ENCODE measurements at regions not wholly inside any gene's neighbourhood (a gene's known extent, or its start where the extent isn't known, plus 50 kb on each side); places are given as distances from the start of the nearest gene placed in this dataset.
"Not testable (repeated sequence)": the region's sequence is repeated elsewhere in the genome, so short reads cannot be mapped to it uniquely, and the experiment has no call there.

DNA sequence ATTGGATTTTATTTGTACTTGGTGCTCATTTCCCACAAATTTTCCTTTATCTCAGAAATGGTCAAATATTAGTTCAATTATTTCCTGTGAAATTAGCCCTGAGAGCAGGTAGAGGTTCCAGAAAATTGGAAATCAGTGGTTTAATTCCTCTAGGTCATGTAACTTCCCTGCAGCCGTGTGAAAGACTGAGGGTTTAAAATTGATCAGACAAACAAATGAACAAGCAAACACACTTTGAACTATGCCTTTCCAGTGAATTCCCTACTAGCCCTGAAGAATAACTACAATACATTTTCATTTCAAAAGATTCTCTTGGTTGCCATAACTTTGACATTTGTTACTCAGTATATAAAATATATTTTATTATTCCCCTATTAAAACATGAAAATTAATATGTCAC lies 1116.7 kb downstream of the REEP3 start:
- intact Hi-C loops (cut with micrococcal nuclease) = no loop called here

DNA sequence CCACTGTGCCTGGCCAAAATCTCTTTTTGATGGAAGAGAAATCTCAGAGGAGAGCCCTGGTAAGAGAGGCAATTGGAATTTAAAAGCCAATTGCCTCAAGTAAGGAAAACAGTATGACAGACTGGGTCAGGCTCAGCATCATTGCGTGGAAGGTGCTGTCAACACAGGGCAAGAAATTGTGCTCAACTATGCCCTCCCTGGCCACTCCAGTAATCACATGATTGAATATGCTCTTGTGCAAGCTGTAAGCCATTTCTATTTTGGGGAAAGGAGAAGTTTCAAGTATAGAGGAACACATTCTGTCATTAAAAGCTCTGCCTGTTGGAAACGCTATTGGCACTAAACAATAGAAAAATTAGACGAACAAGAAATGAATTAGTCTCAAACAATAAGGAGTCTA lies 1127.7 kb downstream of the REEP3 start:
- intact Hi-C loops (cut with micrococcal nuclease) = no loop called here

DNA sequence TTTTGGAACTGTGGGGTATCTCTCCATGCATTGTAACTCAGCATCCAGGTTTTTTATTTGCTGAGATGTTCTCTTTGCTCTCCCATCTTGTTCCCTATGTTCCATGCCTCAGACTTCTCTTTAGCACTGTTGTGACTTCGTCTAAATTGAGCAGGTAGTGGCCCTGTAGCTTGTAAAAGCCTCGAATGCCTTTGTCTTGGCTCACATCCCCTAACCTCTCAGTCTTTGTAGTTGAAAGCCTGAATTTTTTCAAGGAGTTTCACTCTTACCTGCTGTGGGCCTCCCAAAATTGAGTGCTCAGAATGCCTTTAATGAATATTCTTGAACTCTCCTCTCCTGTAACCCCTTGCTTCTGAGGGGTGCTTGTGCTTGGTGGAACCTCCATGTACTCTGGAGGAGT lies 1137.3 kb downstream of the REEP3 start:
- intact Hi-C loops (cut with micrococcal nuclease) = no loop called here

DNA sequence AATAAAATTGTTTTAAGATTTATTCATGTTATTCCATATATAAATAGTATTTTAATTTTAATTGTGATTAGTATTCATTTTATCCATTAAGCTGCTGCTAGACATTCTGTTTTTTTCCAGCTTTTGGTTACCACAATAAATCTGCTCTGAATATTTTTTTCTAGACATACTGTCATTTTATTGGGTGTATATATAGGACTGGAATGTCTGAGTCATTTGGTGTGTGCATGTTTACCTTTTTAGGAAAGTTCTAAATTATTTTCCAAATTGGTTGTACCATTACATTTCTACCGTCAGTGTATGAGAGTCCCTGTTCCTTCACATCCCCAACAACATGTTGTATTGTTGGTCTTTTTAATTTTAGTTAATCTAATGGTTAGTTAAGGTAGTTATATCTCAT lies 1138.1 kb downstream of the REEP3 start:
- intact Hi-C loops (cut with micrococcal nuclease) = no loop called here

DNA sequence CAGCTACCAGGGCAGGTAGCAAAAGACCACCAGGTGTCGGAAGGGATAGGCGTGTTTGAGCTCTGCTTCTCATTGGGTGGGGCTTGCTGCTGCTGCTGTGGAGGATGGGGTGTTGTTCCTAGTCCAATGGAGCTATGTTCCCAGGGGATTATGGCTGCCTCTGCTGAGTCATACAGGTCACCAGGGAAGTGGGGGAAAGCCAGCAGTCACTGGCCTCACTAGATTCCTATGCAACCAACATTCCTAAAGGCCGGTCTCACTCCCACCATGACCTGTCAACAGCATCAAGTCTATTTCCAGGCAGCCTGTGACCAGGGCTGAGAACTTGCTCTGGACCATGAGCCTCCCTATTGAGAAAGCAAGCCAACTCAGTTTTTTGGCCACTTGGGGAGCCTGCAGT lies 1160.8 kb downstream of the REEP3 start:
- intact Hi-C loops (cut with micrococcal nuclease) = no loop called here

DNA sequence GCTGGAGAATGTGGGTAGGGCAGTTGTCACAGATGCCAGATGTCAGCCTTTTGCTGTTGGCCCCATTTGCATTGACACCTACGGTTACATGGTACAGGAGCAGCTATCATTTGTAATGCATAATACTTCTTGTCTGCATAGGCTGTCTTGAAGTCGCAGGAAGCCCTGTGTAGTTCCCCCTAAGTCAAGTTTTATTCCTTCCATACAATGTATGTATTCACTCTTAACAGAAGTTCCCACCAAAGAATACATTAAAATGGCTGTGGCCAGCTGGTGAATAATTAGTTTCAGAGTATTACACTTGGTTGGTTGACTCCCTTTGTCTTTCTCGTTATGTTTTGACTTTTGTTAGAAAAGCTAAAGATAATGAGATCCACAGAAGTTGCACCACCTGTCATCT lies 1169.0 kb downstream of the REEP3 start:
- intact Hi-C loops (cut with micrococcal nuclease) = no loop called here

DNA sequence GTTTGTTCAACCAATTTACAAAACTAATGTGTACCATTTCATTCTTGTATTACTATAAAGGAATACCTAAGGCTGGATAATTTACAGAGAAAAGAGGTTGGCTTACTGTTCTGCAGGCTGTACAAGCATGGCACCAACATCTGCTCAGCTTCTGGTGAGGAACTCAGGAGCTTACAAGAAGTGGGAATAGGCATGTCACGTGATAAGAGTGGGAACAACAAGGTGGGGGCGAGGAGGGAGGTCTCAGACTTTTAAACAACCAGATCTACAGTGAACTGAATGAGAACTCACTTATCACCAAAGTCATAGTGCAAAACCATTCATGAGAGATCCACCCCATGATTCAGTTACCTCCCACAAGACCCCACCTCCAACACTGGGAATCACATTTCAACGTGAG lies 1178.0 kb downstream of the REEP3 start:
- intact Hi-C loops (cut with micrococcal nuclease) = no loop called here

DNA sequence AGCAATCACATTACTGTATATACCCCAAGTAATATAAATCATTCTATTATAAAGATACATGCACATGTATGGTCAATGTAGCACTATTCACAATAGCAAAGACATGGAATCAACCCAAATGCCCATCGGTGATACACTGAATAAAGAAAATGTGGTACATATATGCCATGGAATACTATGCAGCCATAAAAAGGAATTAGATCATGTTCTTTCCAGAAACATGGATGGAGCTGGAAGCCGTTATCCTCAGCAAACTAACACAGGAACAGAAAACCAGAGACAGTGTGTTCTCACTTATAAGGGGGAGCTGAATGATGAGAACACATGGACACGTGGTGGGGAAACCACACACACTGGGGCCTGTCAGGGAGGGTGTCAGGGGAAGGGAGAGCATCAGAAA lies 1180.9 kb downstream of the REEP3 start:
- intact Hi-C loops (cut with micrococcal nuclease) = not testable (repeated sequence)

DNA sequence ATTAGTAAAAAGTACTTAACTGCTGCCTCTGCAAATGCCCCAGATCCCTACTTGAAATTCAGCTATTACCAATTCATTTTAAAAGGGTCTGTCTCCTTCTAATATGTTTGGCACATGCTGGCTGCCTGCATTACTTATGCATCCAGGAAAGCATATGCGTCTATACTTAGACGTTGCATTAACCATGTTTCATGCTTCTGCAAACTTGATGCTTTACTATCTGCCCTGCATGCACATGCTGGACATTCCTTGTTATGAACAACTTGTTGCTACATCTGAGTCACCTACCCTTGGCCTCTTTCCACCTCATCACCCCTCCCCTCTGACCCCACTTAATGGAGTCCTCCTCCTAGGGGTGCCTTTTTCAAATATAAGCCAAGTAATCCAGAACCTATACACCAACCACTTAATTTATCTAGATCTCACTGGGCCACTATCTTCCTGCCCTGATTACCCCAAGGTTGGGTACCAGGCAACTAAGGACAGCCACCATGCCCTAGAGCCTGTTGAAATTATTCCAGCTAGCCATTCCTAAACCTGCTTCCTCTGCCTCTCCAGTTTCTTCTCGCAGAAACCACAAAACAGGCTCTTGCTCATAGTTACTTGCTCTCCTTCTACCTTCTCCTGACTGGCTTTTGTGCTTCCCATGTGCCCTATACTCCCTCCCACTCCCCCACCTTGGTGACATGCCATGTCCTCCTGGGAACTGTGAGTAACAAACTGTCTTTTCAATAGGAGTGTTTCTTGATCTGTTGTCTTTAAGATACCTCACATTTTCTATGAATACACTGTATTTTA lies 1187.9 kb downstream of the REEP3 start:
- intact Hi-C loops (cut with micrococcal nuclease) = no loop called here

DNA sequence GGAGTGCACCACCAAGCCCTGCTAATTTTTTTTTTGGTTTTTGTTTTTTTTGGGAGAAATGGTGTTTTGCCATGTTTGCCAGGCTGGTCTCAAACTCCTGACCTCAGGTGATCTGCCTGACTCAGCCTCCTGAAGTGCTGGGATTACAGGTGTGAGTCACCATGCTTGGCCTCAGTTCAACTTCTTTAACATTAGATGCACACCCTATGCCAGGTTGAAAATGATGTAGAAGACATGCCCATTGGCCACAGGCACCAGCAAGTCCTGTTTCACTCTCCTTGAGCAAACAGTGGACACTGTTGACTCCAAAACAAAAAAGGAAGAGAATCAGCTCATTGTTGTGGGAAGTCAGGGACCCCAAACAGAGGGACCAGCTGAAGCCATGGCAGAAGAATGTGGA lies 1205.3 kb downstream of the REEP3 start:
- intact Hi-C loops (cut with micrococcal nuclease) = no loop called here

DNA sequence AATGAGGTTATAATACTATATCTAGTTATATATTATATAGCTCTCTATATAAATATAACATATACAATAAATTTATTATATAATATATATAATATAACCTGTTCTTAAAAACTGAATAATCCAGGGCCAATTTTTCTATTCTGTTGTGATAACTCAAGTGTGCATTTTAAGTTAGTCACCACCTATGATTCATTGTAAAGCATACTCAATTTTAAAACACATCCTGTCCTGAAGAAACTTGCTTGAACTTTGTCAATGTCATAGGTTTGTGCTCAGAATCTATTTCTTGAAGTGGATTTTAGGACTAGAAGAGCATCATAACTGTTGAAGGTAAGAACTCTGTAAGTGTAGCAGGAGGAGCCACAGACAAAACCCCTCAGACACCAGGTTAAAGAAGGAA lies 1209.8 kb downstream of the REEP3 start:
- intact Hi-C loops (cut with micrococcal nuclease) = no loop called here

DNA sequence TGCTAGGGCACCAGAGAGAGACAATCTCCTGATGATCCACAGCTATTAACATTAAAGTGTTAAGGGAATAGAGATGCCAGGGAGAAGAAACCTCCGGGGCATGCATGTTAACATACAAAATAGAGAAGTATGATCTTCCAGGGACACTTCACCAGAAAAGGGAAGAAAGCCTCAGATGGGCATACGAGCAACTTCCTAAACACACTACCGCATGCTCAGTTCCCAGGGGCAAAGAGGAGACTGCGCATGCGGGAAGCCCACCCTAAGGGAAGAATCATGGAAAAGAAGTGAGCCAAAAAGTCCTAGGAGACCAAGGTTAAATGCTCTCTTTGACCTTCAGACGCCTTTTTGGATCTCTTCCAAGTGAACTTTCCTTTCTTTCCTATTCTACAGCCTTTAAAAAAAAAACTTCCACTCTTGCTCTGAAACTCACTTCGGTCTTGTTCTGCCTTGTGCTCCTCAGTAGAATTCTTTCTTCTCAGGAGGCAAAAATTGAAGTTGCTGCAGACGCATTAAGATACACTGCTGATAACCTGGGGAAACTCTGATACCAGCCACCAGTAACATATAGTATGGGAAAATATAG lies 1211.3 kb downstream of the REEP3 start:
- intact Hi-C loops (cut with micrococcal nuclease) = no loop called here

DNA sequence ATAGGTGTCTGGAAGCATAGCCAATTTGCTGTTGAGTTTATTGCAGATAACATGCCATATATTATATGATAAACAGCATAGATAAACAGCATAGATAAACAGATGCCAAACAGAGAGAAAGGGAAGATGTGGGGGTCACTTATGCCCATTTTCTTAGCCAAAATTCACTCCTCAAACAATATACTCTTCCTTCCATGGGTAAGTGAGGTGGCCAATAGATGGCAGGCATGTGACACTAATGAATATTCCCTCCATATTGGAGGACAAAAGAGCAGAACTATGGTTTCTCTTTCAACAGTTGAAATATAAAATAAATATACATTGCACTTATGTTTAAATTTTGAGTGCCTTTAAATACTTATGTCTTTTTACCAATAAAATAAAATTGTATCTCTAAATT lies 1212.8 kb downstream of the REEP3 start:
- intact Hi-C loops (cut with micrococcal nuclease) = no loop called here

DNA sequence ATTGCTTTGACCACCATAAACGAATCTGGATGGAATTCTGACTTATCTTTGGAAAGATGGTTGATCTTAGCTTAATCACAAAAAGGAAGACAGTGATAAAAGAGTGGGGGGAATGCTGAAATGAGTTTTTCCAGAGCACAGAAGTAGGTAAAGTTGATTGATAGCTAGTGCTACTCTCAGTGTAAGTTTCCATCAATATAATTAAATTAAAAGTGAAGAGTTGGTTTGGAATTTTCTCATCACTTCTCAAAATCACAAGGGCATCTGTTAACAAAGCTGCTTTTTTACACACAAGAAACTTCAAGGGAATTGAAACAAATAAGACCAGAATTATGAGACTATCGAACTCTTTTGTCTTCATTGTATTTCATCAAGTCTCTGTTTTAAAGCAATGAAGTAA lies 1217.3 kb downstream of the REEP3 start:
- intact Hi-C loops (cut with micrococcal nuclease) = no loop called here

DNA sequence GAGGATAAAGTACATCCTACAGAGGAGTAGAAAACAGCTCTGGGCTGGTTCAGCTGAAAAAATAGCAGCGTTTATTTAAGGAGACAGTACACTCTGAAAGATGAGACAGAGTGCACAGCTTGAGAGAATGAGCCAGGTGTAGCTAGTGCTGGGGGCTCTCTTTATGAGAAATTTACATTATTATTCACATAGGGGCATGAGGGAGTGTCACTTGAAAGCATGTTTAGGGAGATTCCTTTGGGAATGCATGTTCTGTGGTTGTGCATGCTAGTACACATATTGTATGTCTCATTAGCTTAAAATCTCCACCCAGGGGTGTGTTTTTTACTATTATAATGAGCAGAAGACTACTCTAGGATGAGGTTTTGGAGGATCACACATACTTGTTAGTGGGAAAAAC lies 1224.4 kb downstream of the REEP3 start:
- intact Hi-C loops (cut with micrococcal nuclease) = no loop called here

DNA sequence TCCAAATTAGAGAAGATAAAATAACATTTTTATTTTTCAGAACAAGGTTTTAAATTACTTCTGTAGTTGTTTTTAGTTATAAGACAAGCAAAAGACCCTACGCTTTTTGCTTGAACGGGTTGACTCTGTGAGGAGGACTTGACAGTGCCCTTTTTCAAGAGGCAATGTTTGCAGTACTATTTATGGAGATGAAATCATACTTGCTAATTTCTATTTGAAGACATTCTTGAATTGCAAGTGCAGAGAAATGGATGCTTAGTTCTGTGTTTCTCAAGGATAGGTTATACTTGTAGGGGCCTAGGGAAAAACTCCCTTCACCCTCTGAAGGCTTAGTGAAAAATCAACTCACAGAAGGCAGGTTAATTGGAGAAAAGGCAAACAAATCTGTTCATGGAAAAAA lies 1229.5 kb downstream of the REEP3 start:
- intact Hi-C loops (cut with micrococcal nuclease) = no loop called here

DNA sequence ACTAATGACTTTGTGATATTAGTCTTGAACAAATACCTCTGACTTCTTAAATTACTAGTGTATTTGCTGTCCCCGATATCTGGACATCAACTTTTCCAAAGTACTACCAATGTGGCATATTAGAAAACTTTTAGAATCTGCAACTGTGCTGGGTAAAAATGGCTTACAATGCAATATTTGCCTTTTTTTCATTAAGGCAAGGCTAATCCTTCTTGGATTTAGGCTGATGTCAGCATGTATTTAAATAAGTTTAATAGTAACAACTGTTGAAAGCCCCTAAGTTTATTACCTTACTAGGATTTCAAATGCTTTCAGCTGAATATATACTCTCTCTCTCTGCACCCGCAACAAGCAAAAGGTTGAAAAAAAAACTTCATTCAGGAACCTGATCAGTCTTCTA lies 1232.3 kb downstream of the REEP3 start:
- intact Hi-C loops (cut with micrococcal nuclease) = no loop called here

DNA sequence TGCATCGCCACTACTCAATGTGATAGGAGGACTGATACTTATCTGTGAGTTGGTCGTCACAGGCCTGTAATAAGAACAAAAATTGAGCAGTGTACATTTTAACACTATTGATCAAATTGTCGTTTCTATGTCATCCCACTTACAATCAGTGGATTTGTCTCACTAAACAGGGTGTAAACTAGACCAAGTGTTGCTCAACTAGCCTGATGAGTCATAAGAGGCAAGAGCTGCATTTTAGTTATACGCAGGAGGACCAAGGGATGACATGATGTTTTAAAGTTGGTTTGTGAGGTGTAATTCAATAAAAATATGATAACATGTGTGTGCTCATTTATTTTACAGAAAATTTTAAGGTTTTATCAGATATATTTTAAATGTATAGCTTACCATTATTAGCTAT lies 1239.2 kb downstream of the REEP3 start:
- intact Hi-C loops (cut with micrococcal nuclease) = no loop called here

DNA sequence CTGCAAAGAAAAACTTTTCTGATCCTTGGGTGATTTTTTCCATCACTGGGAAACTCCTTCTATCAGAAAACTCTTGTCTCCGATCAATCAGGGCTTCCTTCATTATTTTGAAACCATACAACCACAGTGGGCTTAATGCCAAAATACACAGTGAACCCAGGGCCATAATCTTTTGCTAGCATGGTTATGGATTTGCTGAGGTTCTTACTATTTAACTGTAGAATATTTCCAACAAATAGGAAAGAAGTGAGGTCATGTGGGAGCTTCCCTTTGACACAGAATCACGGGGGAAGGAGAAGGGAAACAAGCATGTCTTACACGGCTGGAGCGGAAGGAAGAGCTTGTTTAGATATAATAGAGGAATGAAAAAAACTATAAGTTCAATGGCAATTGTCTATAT lies 1241.7 kb downstream of the REEP3 start:
- intact Hi-C loops (cut with micrococcal nuclease) = no loop called here

DNA sequence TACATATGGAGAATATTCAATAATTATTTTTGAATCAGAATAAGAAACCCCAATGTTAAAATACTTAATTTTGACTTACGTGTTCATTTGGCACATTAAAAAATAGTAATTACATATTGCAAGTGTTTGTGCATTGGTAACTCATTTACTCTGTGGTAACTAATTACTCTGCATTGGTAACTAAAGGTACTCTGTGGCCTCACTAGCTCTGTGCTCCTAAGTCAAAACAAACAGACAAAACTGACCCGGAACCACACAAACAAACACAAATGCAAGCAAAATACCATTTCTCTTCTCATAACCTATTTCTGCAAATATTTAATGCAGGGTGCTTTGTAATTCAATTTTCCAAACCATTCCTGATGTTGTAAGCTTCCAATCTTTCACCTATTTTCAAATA lies 1244.3 kb downstream of the REEP3 start:
- intact Hi-C loops (cut with micrococcal nuclease) = no loop called here

DNA sequence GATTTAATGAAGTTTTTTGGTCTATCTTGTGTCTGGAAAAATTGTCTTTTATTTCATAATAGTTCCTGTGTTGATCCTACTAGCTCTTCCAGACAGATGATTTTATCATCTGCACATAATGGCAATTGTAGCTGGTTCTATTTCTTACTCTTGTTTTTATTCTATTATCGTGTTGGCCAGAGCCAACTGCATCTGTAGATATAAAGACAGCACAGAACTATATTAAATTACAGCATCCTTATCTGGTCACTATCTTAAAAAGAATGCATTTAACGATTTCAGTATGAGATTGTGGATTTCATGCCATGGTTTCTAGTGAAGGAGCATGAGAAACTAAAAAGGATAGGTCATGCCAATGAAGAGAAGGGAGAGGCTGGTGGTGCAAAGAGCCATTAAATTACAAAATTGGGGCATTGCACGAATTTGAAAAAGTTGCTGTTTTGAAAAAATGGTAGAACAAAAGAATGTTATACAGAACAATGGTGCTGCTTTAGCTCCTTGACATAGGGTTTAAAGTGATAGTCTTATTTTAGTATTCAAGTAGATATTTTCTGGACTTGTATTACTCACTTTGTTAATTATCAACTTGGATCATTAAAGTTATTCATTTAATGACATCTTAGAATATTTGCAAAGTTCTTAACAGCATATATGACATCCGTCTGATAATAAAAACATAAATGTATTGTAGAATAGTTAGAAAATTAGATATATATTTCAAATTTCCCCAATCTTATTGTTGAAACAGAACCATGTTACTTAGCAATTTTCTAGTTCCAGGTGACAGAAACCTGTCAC lies 1250.3 kb downstream of the REEP3 start:
- intact Hi-C loops (cut with micrococcal nuclease) = no loop called here

DNA sequence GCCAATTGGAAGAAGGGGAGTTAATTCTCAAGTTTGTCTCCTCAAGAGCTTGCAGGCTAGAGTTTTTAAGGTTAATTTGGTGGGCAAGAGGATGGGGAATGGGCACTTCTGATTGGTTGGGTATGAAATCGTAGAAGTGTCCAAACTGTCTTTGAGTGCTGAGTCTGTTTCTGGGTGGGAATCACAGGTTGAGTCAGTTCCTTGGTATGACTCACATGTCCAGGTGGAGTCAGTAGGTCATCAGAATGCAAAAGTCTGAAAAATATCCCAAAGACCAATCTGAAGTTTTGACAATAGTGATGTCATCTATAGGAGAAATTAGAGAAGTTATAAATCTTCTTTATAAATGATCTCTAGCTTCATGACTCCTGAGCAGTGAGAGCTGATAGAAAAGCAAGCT lies 1252.2 kb downstream of the REEP3 start:
- intact Hi-C loops (cut with micrococcal nuclease) = no loop called here

DNA sequence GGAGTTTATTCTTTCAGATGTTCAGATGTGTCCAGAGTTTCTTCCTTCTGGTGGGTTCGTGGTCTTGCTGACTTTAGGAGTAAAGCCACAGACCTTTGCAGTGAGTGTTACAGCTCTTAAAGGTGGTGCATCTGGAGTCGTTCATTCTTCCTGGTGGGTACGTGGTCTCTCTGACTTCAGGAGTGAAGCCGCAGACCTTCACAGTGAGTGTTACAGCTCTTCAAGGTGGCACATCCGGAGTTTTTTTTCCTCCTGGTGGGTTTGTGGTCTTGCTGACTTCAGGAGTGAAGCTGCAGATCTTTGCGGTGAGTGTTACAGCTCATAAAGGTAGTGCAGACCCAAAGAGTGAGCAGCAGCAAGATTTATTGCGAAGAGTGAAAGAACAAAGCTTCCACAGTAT lies 1263.2 kb downstream of the REEP3 start:
- intact Hi-C loops (cut with micrococcal nuclease) = not testable (repeated sequence)
